GM23338 (cell line): ENCODE measurements at regions not wholly inside any gene's neighbourhood (a gene's known extent, or its start where the extent isn't known, plus 50 kb on each side); places are given as distances from the start of the nearest gene placed in this dataset.
"Not testable (repeated sequence)": the region's sequence is repeated elsewhere in the genome, so short reads cannot be mapped to it uniquely, and the experiment has no call there.

Experiments used
- ATAC-seq: fragments of 200-7000 bp; cut with Tn5 transposase; 3 replicates; pipeline ENCODE4 v1.9.1; 2020
- DNase-seq: peaks from one replicate; pipeline ENCODE4 v3.0.0-alpha.2; 2015; ENCODE audit warnings: low spot score
- H2AFZ ChIP-seq: fragments of 200-600 bp; sonication (generic); 2 replicates; pipeline ENCODE4 v1.8.0; 2016; ENCODE audit warnings: antibody characterized with exemption, mild to moderate bottlenecking, moderate library complexity
- H3F3A ChIP-seq: fragments of 200-600 bp; sonication (generic); replicated peaks from 2 replicates; pipeline ENCODE4 v1.8.0; 2017; ENCODE audit warnings: antibody characterized with exemption, mixed run types, low read depth
- H3K27ac ChIP-seq: fragments of 200-600 bp; sonication (generic); 2 replicates; pipeline ENCODE4 v1.6.1; 2016; ENCODE audit warnings: low read depth
- H3K27me3 ChIP-seq: fragments of 200-600 bp; sonication (generic); 2 replicates; pipeline ENCODE4 v1.8.0; 2016; ENCODE audit warnings: mild to moderate bottlenecking, mixed run types, moderate library complexity; ENCODE audit not compliant: insufficient read depth
- H3K36me3 ChIP-seq: fragments of 200-600 bp; sonication (generic); 2 replicates; pipeline ENCODE4 v1.8.0; 2016; ENCODE audit warnings: mild to moderate bottlenecking; ENCODE audit not compliant: insufficient read depth
- H3K4me1 ChIP-seq: fragments of 200-600 bp; sonication (generic); 2 replicates; pipeline ENCODE4 v1.8.0; 2016; ENCODE audit warnings: mild to moderate bottlenecking, moderate library complexity; ENCODE audit not compliant: insufficient read depth
- H3K4me2 ChIP-seq: fragments of 200-600 bp; sonication (generic); 2 replicates; pipeline ENCODE4 v1.7.1; 2017; ENCODE audit warnings: mixed run types
- H3K4me3 ChIP-seq: fragments of 200-600 bp; sonication (generic); 2 replicates; pipeline ENCODE4 v1.6.1; 2016; ENCODE audit warnings: mixed run types
- H3K79me2 ChIP-seq: fragments of 200-600 bp; sonication (generic); replicated peaks from 2 replicates; pipeline ENCODE4 v1.8.0; 2017; ENCODE audit warnings: mild to moderate bottlenecking; ENCODE audit not compliant: insufficient read depth
- H3K9me2 ChIP-seq: fragments of 200-600 bp; sonication (generic); 2 replicates; pipeline ENCODE4 v1.8.0; 2017; ENCODE audit not compliant: insufficient read depth
- H4K20me1 ChIP-seq: fragments of 200-600 bp; sonication (generic); replicated peaks from 2 replicates; pipeline ENCODE4 v1.8.0; 2017; ENCODE audit warnings: mild to moderate bottlenecking; ENCODE audit not compliant: insufficient read depth
- H3K27ac Mint-ChIP-seq: 2 replicates; pipeline ENCODE4 v1.8.0; 2020; ENCODE audit warnings: inconsistent platforms, mild to moderate bottlenecking, moderate library complexity, mixed read lengths
- H3K27me3 Mint-ChIP-seq: 3 replicates; pipeline ENCODE4 v1.8.0; 2022; ENCODE audit warnings: low read depth, mild to moderate bottlenecking, moderate library complexity, mixed read lengths, inconsistent platforms; ENCODE audit not compliant: insufficient read depth, poor library complexity
- H3K36me3 Mint-ChIP-seq: 3 replicates; pipeline ENCODE4 v1.8.0; 2021; ENCODE audit warnings: low read depth, mild to moderate bottlenecking, inconsistent platforms, moderate library complexity, mixed read lengths
- H3K4me1 Mint-ChIP-seq: 3 replicates; pipeline ENCODE4 v1.8.0; 2020; ENCODE audit warnings: mild to moderate bottlenecking, inconsistent platforms, mixed read lengths
- H3K4me3 Mint-ChIP-seq: 3 replicates; pipeline ENCODE4 v1.8.0; 2021; ENCODE audit warnings: moderate library complexity, mild to moderate bottlenecking, inconsistent platforms, mixed read lengths
- H3K9me3 Mint-ChIP-seq: 3 replicates; pipeline ENCODE4 v1.8.0; 2020; ENCODE audit warnings: moderate library complexity, mild to moderate bottlenecking, inconsistent platforms, mixed read lengths
- TF ChIP-seq, protein P1 (sequence below): IDR thresholded peaks from one replicate; pipeline ENCODE4 v1.6.1; 2018; ENCODE audit warnings: antibody characterized with exemption; ENCODE audit not compliant: unreplicated experiment
- TF ChIP-seq, protein P2 (sequence below), 2 experiments: fragments of 200-600 bp in 1 of 2; sonication (generic) in 1 of 2; conservative IDR thresholded peaks; 2 replicates each; pipeline versions ENCODE4 v1.5.1 to v1.6.1; 2016 to 2017; ENCODE audit warnings: antibody characterized with exemption in 2 of 2, low read depth in 2 of 2, mild to moderate bottlenecking in 2 of 2, moderate library complexity in 1 of 2

DNA sequence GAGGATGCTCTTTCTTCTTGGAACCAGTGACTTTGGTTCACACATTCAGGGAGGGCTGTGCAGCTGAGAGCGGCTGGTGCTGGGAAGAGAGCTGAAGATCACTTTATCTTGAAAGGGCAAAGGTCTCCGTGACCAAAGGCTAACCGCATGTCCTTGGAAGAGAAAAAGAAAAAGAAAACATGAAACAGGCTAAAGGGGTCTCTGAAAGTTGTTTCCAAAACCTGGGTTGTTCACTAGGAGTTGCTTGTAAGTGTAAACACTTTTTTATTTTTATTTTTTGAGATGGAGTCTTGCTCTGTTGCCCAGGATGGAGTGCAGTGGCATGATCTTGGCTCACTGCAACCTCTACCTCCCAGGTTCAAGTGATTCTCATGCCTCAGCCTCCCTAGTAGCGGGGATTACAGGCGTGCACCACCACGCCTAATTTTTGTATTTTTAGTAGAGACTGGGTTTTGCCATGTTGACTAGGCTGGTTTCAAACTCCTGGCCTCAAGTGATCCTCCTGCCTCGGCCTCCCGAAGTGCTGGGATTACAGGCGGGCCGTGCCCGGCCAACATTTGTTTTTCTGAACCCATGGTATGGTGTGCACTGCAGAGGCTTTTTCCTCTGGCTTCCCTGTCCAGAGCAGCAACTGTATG, 208.6 kb downstream of the C9orf50 start:
- peaks cover 13% of the 10 kb centered on the region for H3K36me3 Mint-ChIP-seq
- H3K4me3 Mint-ChIP-seq = peak overlapping the region; percentile 78
- peak overlapping the region; percentile 97; the same call in 1 of the 2 replicates for H3K4me2 ChIP-seq
- not testable (repeated sequence) for H3K27ac ChIP-seq, DNase-seq, H4K20me1 ChIP-seq, H3K79me2 ChIP-seq, H3K9me2 ChIP-seq, H3F3A ChIP-seq, ATAC-seq, H3K27ac Mint-ChIP-seq, H3K36me3 ChIP-seq, H2AFZ ChIP-seq
- H3K9me3 Mint-ChIP-seq = peaks cover 13% of the 10 kb centered on the region
- peaks cover 16% of the 10 kb centered on the region for H3K4me1 ChIP-seq
- H3K27me3 ChIP-seq = peaks cover 13% of the 10 kb centered on the region; the same call in 1 of the 2 replicates
- H3K4me1 Mint-ChIP-seq = peaks cover 19% of the 10 kb centered on the region
- peaks cover 24% of the 10 kb centered on the region for H3K27me3 Mint-ChIP-seq
- peak overlapping the region; percentile 89 for H3K4me3 ChIP-seq

DNA sequence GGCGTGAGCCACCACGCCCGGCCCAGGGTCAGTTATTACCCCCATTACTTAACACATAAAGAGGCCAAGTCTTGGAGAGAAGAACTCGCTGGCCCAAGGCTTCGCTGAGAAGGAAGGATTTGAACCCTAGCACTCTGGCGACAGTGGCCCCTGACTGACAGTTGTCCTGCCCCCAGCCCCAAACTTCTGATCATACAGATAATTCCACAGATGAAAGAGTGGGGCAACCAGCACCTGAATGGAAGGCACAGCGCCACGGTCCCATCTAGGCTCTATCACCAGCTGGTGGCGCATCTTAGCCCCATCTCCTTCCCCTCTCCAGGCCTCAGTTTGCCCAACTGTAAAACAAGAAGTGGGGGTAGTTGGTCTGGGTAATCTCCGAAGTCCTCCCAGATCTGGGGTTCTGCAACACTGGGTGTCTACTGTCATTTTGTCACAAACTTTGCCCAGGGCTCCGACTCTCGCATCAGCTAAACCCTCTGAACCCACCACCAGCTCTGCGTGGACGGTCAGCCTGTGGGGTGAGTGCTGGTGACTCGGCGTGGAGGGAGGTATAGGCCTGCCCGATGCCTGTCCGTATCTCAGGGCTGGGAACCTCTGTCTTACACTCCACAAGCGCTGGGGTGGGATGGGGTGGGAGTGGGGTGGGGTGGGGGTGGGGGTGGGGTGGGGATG, 209.3 kb downstream of the C9orf50 start:
- H4K20me1 ChIP-seq = no peaks in the 10 kb centered on the region
- 0 out of 2 replicates have a peak, but pooled peaks cover 5% of the 10 kb centered on the region for H3F3A ChIP-seq
- peaks cover 13% of the 10 kb centered on the region for H3K9me3 Mint-ChIP-seq
- H3K79me2 ChIP-seq = no peaks in the 10 kb centered on the region
- H3K36me3 Mint-ChIP-seq = peaks cover 13% of the 10 kb centered on the region
- DNase-seq (no peak), ATAC-seq (no peak)
- H3K27me3 ChIP-seq = peaks cover 13% of the 10 kb centered on the region; the same call in 1 of the 2 replicates
- H3K4me1 ChIP-seq = peaks cover 16% of the 10 kb centered on the region
- no peak overlapping the region for H3K4me3 ChIP-seq
- H2AFZ ChIP-seq = no peak overlapping the region
- peaks cover 5% of the 10 kb centered on the region; the same call in 1 of the 2 replicates for H3K9me2 ChIP-seq
- no peak overlapping the region for H3K27ac Mint-ChIP-seq
- H3K4me2 ChIP-seq = no peak overlapping the region
- no peak overlapping the region for H3K27ac ChIP-seq
- no peak overlapping the region for H3K4me3 Mint-ChIP-seq
- no peaks in the 10 kb centered on the region for H3K36me3 ChIP-seq
- peaks cover 27% of the 10 kb centered on the region for H3K27me3 Mint-ChIP-seq
- peaks cover 19% of the 10 kb centered on the region for H3K4me1 Mint-ChIP-seq
- TF ChIP-seq, protein P1, sequence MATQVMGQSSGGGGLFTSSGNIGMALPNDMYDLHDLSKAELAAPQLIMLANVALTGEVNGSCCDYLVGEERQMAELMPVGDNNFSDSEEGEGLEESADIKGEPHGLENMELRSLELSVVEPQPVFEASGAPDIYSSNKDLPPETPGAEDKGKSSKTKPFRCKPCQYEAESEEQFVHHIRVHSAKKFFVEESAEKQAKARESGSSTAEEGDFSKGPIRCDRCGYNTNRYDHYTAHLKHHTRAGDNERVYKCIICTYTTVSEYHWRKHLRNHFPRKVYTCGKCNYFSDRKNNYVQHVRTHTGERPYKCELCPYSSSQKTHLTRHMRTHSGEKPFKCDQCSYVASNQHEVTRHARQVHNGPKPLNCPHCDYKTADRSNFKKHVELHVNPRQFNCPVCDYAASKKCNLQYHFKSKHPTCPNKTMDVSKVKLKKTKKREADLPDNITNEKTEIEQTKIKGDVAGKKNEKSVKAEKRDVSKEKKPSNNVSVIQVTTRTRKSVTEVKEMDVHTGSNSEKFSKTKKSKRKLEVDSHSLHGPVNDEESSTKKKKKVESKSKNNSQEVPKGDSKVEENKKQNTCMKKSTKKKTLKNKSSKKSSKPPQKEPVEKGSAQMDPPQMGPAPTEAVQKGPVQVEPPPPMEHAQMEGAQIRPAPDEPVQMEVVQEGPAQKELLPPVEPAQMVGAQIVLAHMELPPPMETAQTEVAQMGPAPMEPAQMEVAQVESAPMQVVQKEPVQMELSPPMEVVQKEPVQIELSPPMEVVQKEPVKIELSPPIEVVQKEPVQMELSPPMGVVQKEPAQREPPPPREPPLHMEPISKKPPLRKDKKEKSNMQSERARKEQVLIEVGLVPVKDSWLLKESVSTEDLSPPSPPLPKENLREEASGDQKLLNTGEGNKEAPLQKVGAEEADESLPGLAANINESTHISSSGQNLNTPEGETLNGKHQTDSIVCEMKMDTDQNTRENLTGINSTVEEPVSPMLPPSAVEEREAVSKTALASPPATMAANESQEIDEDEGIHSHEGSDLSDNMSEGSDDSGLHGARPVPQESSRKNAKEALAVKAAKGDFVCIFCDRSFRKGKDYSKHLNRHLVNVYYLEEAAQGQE = no peak
- TF ChIP-seq, protein P2, sequence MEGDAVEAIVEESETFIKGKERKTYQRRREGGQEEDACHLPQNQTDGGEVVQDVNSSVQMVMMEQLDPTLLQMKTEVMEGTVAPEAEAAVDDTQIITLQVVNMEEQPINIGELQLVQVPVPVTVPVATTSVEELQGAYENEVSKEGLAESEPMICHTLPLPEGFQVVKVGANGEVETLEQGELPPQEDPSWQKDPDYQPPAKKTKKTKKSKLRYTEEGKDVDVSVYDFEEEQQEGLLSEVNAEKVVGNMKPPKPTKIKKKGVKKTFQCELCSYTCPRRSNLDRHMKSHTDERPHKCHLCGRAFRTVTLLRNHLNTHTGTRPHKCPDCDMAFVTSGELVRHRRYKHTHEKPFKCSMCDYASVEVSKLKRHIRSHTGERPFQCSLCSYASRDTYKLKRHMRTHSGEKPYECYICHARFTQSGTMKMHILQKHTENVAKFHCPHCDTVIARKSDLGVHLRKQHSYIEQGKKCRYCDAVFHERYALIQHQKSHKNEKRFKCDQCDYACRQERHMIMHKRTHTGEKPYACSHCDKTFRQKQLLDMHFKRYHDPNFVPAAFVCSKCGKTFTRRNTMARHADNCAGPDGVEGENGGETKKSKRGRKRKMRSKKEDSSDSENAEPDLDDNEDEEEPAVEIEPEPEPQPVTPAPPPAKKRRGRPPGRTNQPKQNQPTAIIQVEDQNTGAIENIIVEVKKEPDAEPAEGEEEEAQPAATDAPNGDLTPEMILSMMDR (conservative IDR thresholded peaks at IDR 0.05; ENCODE audit: low read depth in 2 of 2) = peak in 1 of 2 experiments; percentile 28; a peak in 1 of 4 replicates
